ENCODE measurements at regions not wholly inside any gene's neighbourhood (a gene's known extent, or its start where the extent isn't known, plus 50 kb on each side); places are given as distances from the start of the nearest gene placed in this dataset.
A peak's percentile ranks its signal among the peaks of the same experiment; 100 is the strongest.

DNA sequence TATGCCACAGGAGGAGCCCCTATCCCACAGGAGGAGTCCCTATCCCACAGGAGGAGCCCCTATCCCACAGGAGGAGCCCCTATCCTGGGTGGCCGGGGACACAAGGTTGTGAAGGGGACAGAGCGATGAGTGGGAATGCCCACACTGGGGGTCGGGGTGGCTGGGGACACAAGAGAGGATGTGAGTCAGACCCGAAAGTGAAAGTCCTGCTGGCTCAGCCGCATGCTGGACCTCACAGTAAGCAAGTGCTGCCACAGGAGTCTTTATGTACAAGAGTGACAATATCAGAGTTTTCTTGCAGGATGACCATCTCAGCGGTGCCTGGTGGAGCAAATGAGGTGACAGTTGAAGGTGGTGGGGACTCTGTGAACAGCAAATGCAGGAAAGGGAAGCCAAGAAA lies 93.7 kb downstream of the PSMB1 start:
- no peak overlapping the region for H3K4me3 Mint-ChIP-seq
- DNase-seq (ENCODE audit: low spot score in 2 of 2, unreplicated experiment in 2 of 2), result peak in 1 of 2 experiments; percentile 34
- H3K36me3 Mint-ChIP-seq, result no peaks in the 10 kb centered on the region
- TF ChIP-seq, protein P1, sequence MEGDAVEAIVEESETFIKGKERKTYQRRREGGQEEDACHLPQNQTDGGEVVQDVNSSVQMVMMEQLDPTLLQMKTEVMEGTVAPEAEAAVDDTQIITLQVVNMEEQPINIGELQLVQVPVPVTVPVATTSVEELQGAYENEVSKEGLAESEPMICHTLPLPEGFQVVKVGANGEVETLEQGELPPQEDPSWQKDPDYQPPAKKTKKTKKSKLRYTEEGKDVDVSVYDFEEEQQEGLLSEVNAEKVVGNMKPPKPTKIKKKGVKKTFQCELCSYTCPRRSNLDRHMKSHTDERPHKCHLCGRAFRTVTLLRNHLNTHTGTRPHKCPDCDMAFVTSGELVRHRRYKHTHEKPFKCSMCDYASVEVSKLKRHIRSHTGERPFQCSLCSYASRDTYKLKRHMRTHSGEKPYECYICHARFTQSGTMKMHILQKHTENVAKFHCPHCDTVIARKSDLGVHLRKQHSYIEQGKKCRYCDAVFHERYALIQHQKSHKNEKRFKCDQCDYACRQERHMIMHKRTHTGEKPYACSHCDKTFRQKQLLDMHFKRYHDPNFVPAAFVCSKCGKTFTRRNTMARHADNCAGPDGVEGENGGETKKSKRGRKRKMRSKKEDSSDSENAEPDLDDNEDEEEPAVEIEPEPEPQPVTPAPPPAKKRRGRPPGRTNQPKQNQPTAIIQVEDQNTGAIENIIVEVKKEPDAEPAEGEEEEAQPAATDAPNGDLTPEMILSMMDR (IDR thresholded peaks at IDR 0.05; ENCODE audit: unreplicated experiment), result no peak
- H3K27me3 Mint-ChIP-seq (ENCODE audit: low read depth), result peaks cover 14% of the 10 kb centered on the region
- H3K4me1 Mint-ChIP-seq, result peaks cover 4% of the 10 kb centered on the region
- H3K27ac Mint-ChIP-seq, result no peak overlapping the region
- no peaks in the 10 kb centered on the region for H3K9me3 Mint-ChIP-seq

DNA sequence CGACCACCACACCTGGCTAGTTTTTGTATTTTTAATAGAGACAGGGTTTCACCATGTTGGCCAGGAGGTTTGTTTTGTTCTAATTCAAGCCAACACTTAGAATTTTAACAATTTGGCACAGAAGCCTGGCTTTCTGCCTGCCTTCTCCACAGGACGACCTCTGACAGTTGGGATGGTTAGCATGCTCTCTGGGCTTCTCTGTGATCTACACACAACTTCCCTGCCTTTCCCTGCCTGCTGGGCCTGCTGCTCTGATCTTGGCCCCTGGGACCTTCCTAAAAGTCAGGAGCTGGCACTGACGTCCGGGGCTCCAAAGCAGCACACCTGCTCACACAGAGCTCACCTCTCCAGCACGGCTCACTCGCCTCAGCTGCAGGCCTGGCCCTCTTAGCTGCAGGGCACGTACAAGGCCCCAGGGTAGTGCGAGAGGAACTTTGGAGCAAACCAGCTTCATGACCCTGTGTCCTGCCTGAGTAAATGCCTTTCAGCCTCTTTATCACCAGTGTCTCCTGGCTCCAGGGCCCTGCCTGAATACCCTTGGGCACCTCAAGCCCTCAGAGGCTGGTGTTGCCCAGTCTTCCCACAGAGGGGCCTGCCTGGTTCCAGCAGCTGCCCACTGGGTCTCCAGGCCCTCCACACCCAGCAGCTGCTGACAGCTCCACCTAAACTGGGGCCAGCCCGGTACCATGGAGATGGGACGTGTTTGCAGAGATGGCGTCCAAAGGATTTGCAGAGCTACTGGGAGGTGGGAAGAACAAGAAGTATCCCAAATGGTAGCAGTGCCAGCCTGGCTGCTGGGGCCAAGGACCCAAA lies 96.0 kb downstream of the PSMB1 start:
- Mint-ChIP-seq H3K27ac (no peak overlapping the region), H3K4me3 (no peak overlapping the region), H3K27me3 (ENCODE audit: low read depth) (peaks cover 14% of the 10 kb centered on the region), H3K9me3 (no peaks in the 10 kb centered on the region), H3K36me3 (no peaks in the 10 kb centered on the region), H3K4me1 (peaks cover 9% of the 10 kb centered on the region)
- DNase-seq (ENCODE audit: low spot score in 2 of 2, unreplicated experiment in 2 of 2), result peak in 1 of 2 experiments; percentile 33
- TF ChIP-seq, protein P1 (IDR thresholded peaks at IDR 0.05; ENCODE audit: unreplicated experiment), result no peak

Measured in mesothelial cell of epicardium (in vitro differentiated cells).